ENCODE measurements at regions not wholly inside any gene's neighbourhood (a gene's known extent, or its start where the extent isn't known, plus 50 kb on each side); places are given as distances from the start of the nearest gene placed in this dataset.
A peak's percentile ranks its signal among the peaks of the same experiment; 100 is the strongest.

DNA sequence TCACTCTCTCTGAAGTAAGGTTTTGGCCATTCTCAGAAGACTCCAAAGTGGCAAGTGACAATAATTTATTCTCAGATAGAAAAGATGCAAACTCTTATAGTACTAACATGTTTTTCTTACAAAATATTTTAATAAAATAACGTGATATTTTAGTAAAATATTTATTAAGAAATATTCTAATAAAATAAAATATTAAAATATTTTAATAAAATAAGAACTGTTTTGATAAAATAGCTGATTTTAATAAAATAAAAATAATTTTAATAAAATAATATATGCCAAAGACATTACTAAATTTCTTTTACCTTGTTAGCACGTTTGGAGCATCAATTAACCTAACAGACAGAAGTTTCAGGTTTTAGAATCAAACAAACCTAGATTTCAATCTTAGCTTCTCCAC, 424.0 kb upstream of the NECTIN3 start:
- WGBS, 3 donors: 57 to 74% (median 66%) methylated on average over 2 of the region's 2 CpGs
- no peaks in the 10 kb centered on the region for H3K36me3 ChIP-seq (ENCODE audit: control insufficient read depth in 3 of 3, insufficient read depth in 2 of 3, low read depth in 1 of 3, low read length in 3 of 3)
- no peak overlapping the region for H3K27ac ChIP-seq (ENCODE audit: low read depth in 1 of 3, low read length in 2 of 3)
- FAIRE-seq (peak; percentile 87), DNase-seq (no peak)
- H3K9me3 ChIP-seq (ENCODE audit: control insufficient read depth in 2 of 2, insufficient read depth in 1 of 2, low read depth in 1 of 2, low read length in 1 of 2): peaks cover 0 to 3% of the 10 kb centered on the region in 2 donors
- no peaks in the 10 kb centered on the region for H3K4me1 ChIP-seq (ENCODE audit: control insufficient read depth in 3 of 3, insufficient read depth in 2 of 3, low read depth in 1 of 3, low read length in 2 of 3)
- no peak overlapping the region for H3K4me3 ChIP-seq (ENCODE audit: low read depth in 1 of 3, low read length in 3 of 3)
- no peaks in the 10 kb centered on the region for H3K27me3 ChIP-seq (ENCODE audit: control insufficient read depth in 3 of 3, insufficient read depth in 3 of 3, low read length in 3 of 3)

DNA sequence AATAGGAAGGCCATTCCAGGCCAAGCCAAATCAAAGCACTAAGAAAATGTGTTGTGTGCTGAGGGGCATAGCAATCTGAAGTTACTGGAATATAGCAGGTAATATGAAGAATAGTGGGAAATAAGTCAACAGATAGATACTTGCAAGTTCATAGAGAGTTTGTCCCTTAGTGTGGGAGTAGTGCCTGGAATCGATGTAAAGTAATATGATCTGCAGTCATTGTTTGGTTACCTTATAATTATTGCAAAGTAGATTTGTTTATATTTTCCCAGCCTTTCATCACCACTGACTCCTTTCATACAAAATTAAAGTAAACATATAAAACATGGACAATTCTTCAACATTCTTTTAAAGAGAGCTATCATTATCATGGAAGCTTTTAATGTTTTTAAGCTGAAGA, 420.9 kb upstream of the NECTIN3 start:
- peaks cover 0 to 9% of the 10 kb centered on the region in 2 donors for H3K9me3 ChIP-seq (ENCODE audit: control insufficient read depth in 2 of 2, insufficient read depth in 1 of 2, low read depth in 1 of 2, low read length in 1 of 2)
- no peaks in the 10 kb centered on the region for H3K27me3 ChIP-seq (ENCODE audit: control insufficient read depth in 3 of 3, insufficient read depth in 3 of 3, low read length in 3 of 3)
- 66 to 86% (median 85%) methylated on average over 1 of the region's 1 CpG for WGBS, 3 donors
- FAIRE-seq (no peak), DNase-seq (no peak)
- H3K4me1 ChIP-seq (ENCODE audit: control insufficient read depth in 3 of 3, insufficient read depth in 2 of 3, low read depth in 1 of 3, low read length in 2 of 3): peaks cover 0 to 12% (median 2%) of the 10 kb centered on the region in 3 donors
- H3K27ac ChIP-seq (ENCODE audit: low read depth in 1 of 3, low read length in 2 of 3): no peak overlapping the region
- H3K36me3 ChIP-seq (ENCODE audit: control insufficient read depth in 3 of 3, insufficient read depth in 2 of 3, low read depth in 1 of 3, low read length in 3 of 3): no peaks in the 10 kb centered on the region
- no peak overlapping the region for H3K4me3 ChIP-seq (ENCODE audit: low read depth in 1 of 3, low read length in 3 of 3)

DNA sequence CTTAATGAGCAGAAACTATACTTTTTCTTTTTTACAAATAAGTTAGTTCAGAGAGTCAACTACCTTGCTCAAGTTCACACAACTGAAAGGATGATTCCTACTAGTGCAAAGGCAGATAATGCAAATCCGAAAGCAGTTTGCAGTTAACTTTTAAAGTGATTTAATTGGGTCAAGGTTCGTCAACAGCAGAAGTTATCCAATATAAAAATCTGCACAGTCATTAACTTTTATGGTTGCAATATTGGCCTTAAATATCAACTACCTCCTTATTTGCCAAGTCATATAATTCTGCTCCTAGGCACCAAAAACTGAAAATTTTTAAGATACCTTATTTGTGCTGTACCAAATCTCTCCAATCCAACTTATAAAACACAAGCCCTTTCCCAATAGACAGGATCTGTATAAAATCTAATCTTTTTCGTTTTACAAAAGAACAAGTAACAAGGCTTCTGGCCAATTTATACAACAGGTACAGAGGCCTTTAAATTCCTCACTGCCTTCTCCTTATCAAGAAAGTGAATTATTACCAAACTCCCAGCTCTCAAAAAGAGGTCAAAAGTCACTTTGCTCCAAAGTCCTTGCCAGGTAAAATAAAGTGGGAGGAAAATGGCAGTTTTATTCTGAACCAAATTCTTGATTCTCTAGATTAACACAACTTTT, 416.6 kb upstream of the NECTIN3 start:
- peak; percentile 77 to 90 for DNase-seq
- 13 to 50% (median 30%) methylated on average over 3 of the region's 3 CpGs for WGBS, 3 donors
- Histone ChIP-seq H3K27me3 (ENCODE audit: control insufficient read depth in 3 of 3, insufficient read depth in 3 of 3, low read length in 3 of 3) (no peaks in the 10 kb centered on the region), H3K27ac (ENCODE audit: low read depth in 1 of 3, low read length in 2 of 3) (peak overlapping the region in 1 of 3 donors; percentile 36), H3K36me3 (ENCODE audit: control insufficient read depth in 3 of 3, insufficient read depth in 2 of 3, low read depth in 1 of 3, low read length in 3 of 3) (no peaks in the 10 kb centered on the region), H3K4me1 (ENCODE audit: control insufficient read depth in 3 of 3, insufficient read depth in 2 of 3, low read depth in 1 of 3, low read length in 2 of 3) (peaks cover 0 to 16% (median 2%) of the 10 kb centered on the region in 3 donors), H3K9me3 (ENCODE audit: control insufficient read depth in 2 of 2, insufficient read depth in 1 of 2, low read depth in 1 of 2, low read length in 1 of 2) (peaks cover 0 to 9% of the 10 kb centered on the region in 2 donors), H3K4me3 (ENCODE audit: low read depth in 1 of 3, low read length in 3 of 3) (no peak overlapping the region)
- FAIRE-seq: peak; percentile 65

DNA sequence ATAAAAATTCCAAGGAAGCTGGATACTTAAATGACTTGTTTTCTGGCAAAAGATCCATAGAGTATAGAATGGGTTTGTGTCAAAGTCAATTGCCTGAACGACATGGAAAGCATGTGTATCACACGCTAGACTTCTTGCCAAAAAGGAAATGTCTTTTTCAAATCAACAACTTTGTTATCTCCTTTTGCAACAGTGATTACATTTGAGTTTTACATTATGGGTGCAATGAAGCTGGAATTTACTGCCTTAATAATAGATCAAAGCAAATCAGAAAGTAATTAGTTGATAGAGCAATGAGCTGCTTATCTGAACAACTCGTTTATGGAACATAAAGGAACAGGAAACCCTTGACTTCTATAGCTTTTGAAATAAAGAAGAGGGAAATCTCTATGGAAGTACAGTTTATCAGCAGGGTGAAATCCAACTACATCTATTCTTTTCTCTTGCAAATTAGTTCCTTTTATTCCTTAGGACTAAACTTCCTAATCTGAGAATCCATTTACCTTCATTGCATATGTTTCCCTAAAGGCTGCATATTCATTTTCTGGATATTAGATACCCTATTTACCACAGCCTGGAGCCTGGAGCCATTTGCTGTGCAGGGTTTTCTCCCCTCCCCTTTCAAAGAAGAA, 415.1 kb upstream of the NECTIN3 start:
- peak; percentile 96 for FAIRE-seq
- peak; percentile 67 to 93 for DNase-seq

DNA sequence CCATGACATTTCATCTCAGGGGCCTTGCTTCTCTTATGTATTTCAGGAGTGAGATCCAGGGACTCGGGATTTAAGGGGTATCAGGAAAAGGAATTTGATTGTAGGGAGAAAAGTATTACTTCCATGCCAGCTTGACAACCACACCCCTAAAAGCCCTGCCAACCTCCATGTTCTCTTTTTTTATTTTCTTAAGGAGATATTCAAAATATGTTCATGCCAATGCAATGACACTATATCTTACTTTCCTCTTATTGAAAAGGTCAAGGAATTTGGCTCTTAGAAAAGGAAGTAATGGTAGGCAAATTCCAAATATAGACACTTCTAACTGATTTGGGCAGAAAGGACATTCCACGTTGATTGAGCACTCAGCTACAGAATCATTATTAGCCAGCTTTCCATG, 407.5 kb upstream of the NECTIN3 start:
- FAIRE-seq (no peak), DNase-seq (no peak)
- Histone ChIP-seq H3K27me3 (ENCODE audit: control insufficient read depth in 3 of 3, insufficient read depth in 3 of 3, low read length in 3 of 3) (no peaks in the 10 kb centered on the region), H3K27ac (ENCODE audit: low read depth in 1 of 3, low read length in 2 of 3) (no peak overlapping the region), H3K4me1 (ENCODE audit: control insufficient read depth in 3 of 3, insufficient read depth in 2 of 3, low read depth in 1 of 3, low read length in 2 of 3) (peaks cover 0 to 16% (median 2%) of the 10 kb centered on the region in 3 donors), H3K36me3 (ENCODE audit: control insufficient read depth in 3 of 3, insufficient read depth in 2 of 3, low read depth in 1 of 3, low read length in 3 of 3) (no peaks in the 10 kb centered on the region), H3K4me3 (ENCODE audit: low read depth in 1 of 3, low read length in 3 of 3) (no peak overlapping the region), H3K9me3 (ENCODE audit: control insufficient read depth in 2 of 2, insufficient read depth in 1 of 2, low read depth in 1 of 2, low read length in 1 of 2) (peaks cover 1 to 18% of the 10 kb centered on the region in 2 donors)
- WGBS, 3 donors: 77 to 82% (median 78%) methylated on average over 2 of the region's 2 CpGs

More for the DNA sequence above, 415.1 kb upstream of the NECTIN3 start:
- no peak overlapping the region for H3K4me3 ChIP-seq (ENCODE audit: low read depth in 1 of 3, low read length in 3 of 3)
- peaks cover 0 to 16% (median 2%) of the 10 kb centered on the region in 3 donors for H3K4me1 ChIP-seq (ENCODE audit: control insufficient read depth in 3 of 3, insufficient read depth in 2 of 3, low read depth in 1 of 3, low read length in 2 of 3)
- 7 to 24% (median 17%) methylated on average over 3 of the region's 3 CpGs for WGBS, 3 donors
- no peaks in the 10 kb centered on the region for H3K27me3 ChIP-seq (ENCODE audit: control insufficient read depth in 3 of 3, insufficient read depth in 3 of 3, low read length in 3 of 3)
- H3K9me3 ChIP-seq (ENCODE audit: control insufficient read depth in 2 of 2, insufficient read depth in 1 of 2, low read depth in 1 of 2, low read length in 1 of 2): peaks cover 0 to 15% of the 10 kb centered on the region in 2 donors
- no peaks in the 10 kb centered on the region for H3K36me3 ChIP-seq (ENCODE audit: control insufficient read depth in 3 of 3, insufficient read depth in 2 of 3, low read depth in 1 of 3, low read length in 3 of 3)
- H3K27ac ChIP-seq (ENCODE audit: low read depth in 1 of 3, low read length in 2 of 3): peak overlapping the region in 1 of 3 donors; percentile 21

DNA sequence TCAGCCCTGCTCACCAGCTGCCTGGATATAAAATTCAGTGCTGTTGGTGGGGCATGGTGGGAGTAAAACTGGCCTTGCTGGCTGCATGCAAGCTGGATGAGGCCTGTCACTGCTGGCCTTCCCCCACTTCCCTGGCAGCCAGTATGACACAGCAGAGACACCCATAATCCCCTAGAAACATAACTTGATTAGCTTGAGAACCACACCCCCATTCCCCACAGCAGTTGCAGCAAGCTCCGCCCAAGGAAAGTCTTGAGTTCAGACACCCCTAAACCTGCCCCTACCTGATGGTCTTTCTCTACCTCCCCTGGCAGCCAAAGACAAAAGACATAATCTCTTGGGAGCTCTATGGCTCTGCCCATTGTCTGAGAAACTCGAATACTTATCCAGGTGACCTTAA, 405.1 kb upstream of the NECTIN3 start:
- 67 to 83% (median 74%) methylated on average over 2 of the region's 2 CpGs for WGBS, 3 donors
- FAIRE-seq (no peak), DNase-seq (no peak)
- Histone ChIP-seq H3K9me3 (ENCODE audit: control insufficient read depth in 2 of 2, insufficient read depth in 1 of 2, low read depth in 1 of 2, low read length in 1 of 2) (peaks cover 1 to 31% of the 10 kb centered on the region in 2 donors), H3K36me3 (ENCODE audit: control insufficient read depth in 3 of 3, insufficient read depth in 2 of 3, low read depth in 1 of 3, low read length in 3 of 3) (no peaks in the 10 kb centered on the region), H3K27ac (ENCODE audit: low read depth in 1 of 3, low read length in 2 of 3) (peak overlapping the region in 1 of 3 donors; percentile 27), H3K4me3 (ENCODE audit: low read depth in 1 of 3, low read length in 3 of 3) (no peak overlapping the region), H3K27me3 (ENCODE audit: control insufficient read depth in 3 of 3, insufficient read depth in 3 of 3, low read length in 3 of 3) (no peaks in the 10 kb centered on the region), H3K4me1 (ENCODE audit: control insufficient read depth in 3 of 3, insufficient read depth in 2 of 3, low read depth in 1 of 3, low read length in 2 of 3) (peaks cover 0 to 16% (median 2%) of the 10 kb centered on the region in 3 donors)

DNA sequence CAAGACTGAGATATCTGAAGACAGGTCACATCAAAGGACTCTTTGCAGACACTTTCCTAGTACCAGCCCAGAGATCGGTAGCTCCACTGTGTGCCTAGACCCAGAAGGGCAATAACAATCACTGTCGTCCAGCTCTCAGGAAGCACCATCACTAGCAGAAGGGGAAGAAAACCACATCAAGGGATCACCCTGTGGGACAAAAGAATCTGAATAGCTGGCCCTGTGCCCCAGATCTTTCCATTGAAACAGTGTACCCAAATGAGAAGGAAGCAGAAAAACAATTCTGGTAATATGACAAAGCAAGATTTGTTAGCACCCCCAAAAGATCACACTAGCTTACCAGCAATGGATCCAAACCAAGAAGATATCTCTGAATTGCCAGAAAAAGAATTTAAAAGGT, 404.4 kb upstream of the NECTIN3 start:
- peak overlapping the region in 1 of 3 donors; percentile 27 for H3K27ac ChIP-seq (ENCODE audit: low read depth in 1 of 3, low read length in 2 of 3)
- H3K36me3 ChIP-seq (ENCODE audit: control insufficient read depth in 3 of 3, insufficient read depth in 2 of 3, low read depth in 1 of 3, low read length in 3 of 3): no peaks in the 10 kb centered on the region
- no peaks in the 10 kb centered on the region for H3K27me3 ChIP-seq (ENCODE audit: control insufficient read depth in 3 of 3, insufficient read depth in 3 of 3, low read length in 3 of 3)
- FAIRE-seq: no peak
- H3K4me3 ChIP-seq (ENCODE audit: low read depth in 1 of 3, low read length in 3 of 3): no peak overlapping the region
- peaks cover 1 to 34% of the 10 kb centered on the region in 2 donors for H3K9me3 ChIP-seq (ENCODE audit: control insufficient read depth in 2 of 2, insufficient read depth in 1 of 2, low read depth in 1 of 2, low read length in 1 of 2)
- no peak for DNase-seq
- peaks cover 0 to 16% (median 2%) of the 10 kb centered on the region in 3 donors for H3K4me1 ChIP-seq (ENCODE audit: control insufficient read depth in 3 of 3, insufficient read depth in 2 of 3, low read depth in 1 of 3, low read length in 2 of 3)
- 82 to 83% (median 83%) methylated on average over 2 of the region's 2 CpGs for WGBS, 3 donors

DNA sequence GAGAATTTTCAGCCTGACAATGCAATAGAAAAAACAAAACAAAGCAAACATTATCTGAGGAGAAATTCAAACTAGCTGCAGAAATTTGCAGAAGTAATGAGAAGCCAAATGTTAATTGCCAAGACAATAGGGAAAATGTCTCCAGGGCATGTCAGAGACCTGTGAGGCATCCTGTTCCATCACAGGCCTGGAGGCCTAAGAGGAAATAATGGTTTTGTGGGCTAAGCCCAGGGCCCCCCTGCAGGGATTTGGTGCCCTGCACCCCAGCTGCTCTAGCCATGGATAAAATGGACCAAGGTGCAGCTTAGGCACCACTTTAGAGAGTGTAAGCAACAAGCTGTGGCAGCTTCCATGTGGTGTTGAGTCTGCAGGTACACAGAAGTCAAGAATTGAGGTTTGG, 401.2 kb upstream of the NECTIN3 start:
- DNase-seq: no peak
- Histone ChIP-seq H3K4me3 (ENCODE audit: low read depth in 1 of 3, low read length in 3 of 3) (no peak overlapping the region), H3K27ac (ENCODE audit: low read depth in 1 of 3, low read length in 2 of 3) (no peak overlapping the region), H3K27me3 (ENCODE audit: control insufficient read depth in 3 of 3, insufficient read depth in 3 of 3, low read length in 3 of 3) (no peaks in the 10 kb centered on the region), H3K36me3 (ENCODE audit: control insufficient read depth in 3 of 3, insufficient read depth in 2 of 3, low read depth in 1 of 3, low read length in 3 of 3) (no peaks in the 10 kb centered on the region), H3K9me3 (ENCODE audit: control insufficient read depth in 2 of 2, insufficient read depth in 1 of 2, low read depth in 1 of 2, low read length in 1 of 2) (peaks cover 1 to 27% of the 10 kb centered on the region in 2 donors), H3K4me1 (ENCODE audit: control insufficient read depth in 3 of 3, insufficient read depth in 2 of 3, low read depth in 1 of 3, low read length in 2 of 3) (peaks cover 0 to 16% (median 2%) of the 10 kb centered on the region in 3 donors)
- no peak for FAIRE-seq

Data from small intestine (tissue), 7 donors.